GM10248 (cell line): ENCODE measurements at regions not wholly inside any gene's neighbourhood (a gene's known extent, or its start where the extent isn't known, plus 50 kb on each side); places are given as distances from the start of the nearest gene placed in this dataset.
"Not testable (repeated sequence)": the region's sequence is repeated elsewhere in the genome, so short reads cannot be mapped to it uniquely, and the experiment has no call there.

ENCODE experiments used
- CTCF ChIA-PET: fragments of 300-600 bp; sonication (Branson Sonifier 250); formaldehyde crosslinking; extraction: SDS; loops from one replicate; lab custom pipeline; 2021; ENCODE audit warnings: antibody characterized with exemption; lab: Yijun Ruan, JAX
- POLR2A ChIA-PET: fragments of 350-650 bp; sonication (Branson Sonifier 250); formaldehyde crosslinking; extraction: SDS; loops from one replicate; lab custom pipeline; 2020; ENCODE audit warnings: antibody characterized with exemption; lab: Yijun Ruan, JAX
- DNase-seq: peaks from one replicate; pipeline ENCODE4 v3.0.0; 2012; ENCODE audit errors: extremely low spot score
- CTCF ChIP-seq: IDR thresholded peaks from 2 replicates; pipeline ENCODE4 v1.5.1; 2012; ENCODE audit warnings: mild to moderate bottlenecking, low read depth; ENCODE audit errors: extremely low read depth, missing control alignments, control extremely low read depth

DNA sequence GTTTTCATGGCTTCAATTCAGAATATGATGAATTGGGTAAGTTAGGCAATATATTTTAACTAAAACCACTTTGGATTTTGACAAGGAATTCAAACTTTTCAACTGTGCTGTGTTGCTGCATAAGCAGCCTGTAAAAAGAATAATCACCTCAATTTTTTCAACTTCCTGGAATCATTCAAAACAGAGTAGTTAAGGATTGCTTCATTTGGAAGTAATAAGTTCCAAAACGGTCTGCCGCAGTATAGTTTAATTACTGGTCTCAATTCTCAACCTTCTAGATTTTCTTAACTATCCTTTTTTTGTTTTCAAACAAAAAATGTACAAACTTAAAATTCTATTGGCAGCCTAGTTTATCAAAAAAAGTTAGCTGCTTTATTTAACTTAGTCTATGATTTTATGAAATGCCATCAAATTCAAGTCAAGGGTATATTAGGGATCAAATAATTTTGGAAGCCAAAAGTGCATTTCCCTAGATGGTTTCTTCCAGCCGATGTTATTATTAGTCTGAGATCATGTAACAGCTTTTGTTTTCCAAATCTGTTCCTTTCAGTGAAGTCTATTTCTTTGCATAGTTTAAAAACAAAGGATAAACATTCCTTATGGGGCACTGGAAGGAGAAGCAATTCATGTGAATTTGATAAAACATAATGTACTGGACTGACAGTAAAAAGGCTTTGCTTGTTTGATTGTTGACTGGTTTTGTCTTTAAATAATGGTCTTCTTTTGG, 76.1 kb upstream of the ETAA1 start:
- ChIA-PET CTCF (no interaction called here), POLR2A (no interaction called here)
- no peak for TF ChIP-seq CTCF
- DNase-seq, result no peak

DNA sequence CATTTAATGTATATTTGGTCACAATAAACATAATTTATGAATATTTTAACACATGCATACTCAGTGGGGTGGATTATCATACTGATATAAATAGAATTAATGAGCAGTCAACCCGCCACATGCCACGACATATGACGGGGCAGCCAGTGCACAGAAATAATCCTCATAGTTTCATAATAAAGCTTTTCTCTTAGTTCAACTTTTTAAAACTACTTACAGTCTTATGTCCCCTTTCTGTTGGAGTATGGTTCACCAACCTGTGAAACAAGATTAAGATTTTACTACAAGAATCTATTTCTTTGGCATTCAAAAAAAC, 75.6 kb upstream of the ETAA1 start:
- TF ChIP-seq CTCF, result no peak
- CTCF ChIA-PET, result no interaction called here
- POLR2A ChIA-PET, result no interaction called here
- no peak for DNase-seq

DNA sequence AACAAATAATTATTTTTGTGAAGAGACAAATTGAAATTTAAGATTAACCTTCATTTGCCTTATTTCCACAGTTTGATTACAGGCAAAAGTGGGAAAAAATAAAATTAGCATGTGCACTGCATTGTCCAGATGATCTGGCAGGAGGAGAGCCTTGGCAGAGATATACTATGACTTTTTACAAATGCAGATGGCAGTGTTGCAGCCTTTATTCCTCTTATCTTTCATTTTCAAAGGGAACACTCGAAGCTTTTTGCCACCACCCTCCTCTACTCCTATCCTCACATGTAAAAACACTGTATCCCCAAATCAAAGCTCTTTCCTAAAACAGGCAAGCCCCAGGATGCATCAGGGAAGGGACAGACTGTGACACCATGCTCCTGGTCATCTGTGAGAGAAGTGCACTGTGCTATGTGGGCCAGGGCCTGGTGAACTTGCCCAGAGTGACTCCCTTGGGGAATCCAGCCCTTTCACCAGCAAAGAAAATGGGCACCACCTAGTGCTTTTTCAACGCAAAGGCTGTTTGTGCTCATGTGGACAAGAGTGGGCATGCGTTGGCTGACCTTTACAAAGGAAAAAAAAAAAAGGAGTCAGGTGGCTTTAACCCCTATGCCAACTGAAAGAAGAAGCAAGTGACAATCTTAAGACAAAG, 74.7 kb upstream of the ETAA1 start:
- no peak for DNase-seq
- CTCF ChIA-PET, result no interaction called here
- POLR2A ChIA-PET, result no interaction called here
- no peak for TF ChIP-seq CTCF

- CTCF ChIA-PET, result no interaction called here
- DNase-seq, result no peak
- no peak for TF ChIP-seq CTCF
- POLR2A ChIA-PET, result no interaction called here
Observed at GRCh38 chr2:67323209-67323991, 73.7 kb upstream of the ETAA1 start.

DNA sequence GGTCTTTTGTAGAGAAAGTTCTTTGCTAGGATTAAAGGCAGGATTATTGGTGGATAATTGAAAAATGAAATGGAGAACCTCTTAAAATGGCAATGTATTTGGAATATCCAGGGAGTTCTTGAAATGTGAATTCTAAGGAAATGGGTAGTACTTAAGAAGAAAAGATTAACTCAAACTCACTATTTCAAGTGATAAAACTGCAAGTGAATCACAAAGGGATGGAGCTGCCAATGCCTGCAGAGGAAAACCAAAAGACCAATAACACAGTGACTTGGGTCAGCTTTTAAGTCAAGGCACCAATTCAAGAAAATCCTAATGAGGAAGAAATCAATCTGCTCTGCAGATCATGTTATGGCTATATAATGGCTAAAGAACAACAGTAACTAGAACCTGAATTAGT, 67.6 kb upstream of the ETAA1 start:
- DNase-seq, result no peak
- ChIA-PET POLR2A (no interaction called here), CTCF (no interaction called here)
- no peak for TF ChIP-seq CTCF

DNA sequence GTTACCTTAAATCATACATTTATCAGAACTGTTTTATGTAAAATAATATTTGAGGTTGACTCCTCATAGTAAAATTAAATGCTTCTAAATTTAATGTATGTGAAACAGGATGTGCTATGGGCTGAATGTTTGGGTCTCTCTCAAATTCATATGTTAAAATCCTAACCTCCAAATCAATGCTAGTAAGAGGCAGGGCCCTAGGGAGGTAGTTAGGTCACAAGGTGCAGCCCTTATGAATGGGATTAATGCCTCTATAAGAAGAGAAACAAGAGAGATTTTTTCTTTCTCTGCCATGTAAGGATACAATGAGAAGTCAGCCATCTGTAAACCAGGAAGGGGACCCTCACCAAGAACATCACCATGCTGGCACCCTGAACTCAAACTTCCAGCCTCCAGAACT, 67.2 kb upstream of the ETAA1 start:
- POLR2A ChIA-PET, result no interaction called here
- TF ChIP-seq CTCF, result no peak
- CTCF ChIA-PET, result no interaction called here
- no peak for DNase-seq

- DNase-seq, POLR2A ChIA-PET, CTCF ChIA-PET: not testable (repeated sequence)
Observed at GRCh38 chr2:67331419-67332086, 65.6 kb upstream of the ETAA1 start.
